HG03439 (cell line): ENCODE measurements at regions not wholly inside any gene's neighbourhood (a gene's known extent, or its start where the extent isn't known, plus 50 kb on each side); places are given as distances from the start of the nearest gene placed in this dataset.
"Not testable (repeated sequence)": the region's sequence is repeated elsewhere in the genome, so short reads cannot be mapped to it uniquely, and the experiment has no call there.

Experiments used
- ATAC-seq: cut with Tn5 transposase; IDR thresholded peaks from one replicate; pipeline ENCODE4 v1.9.1; 2021; ENCODE audit warnings: mild to moderate bottlenecking, moderate library complexity; ENCODE audit not compliant: unreplicated experiment

- no peak for ATAC-seq
These were observed 314.5 kb upstream of the SEMA3C start for GRCh38 chr7:81233208-81233940.

- no peak for ATAC-seq
These were observed 313.4 kb upstream of the SEMA3C start for GRCh38 chr7:81232084-81232799.

- ATAC-seq: no peak
These were observed 312.5 kb upstream of the SEMA3C start for GRCh38 chr7:81231301-81231838.

DNA sequence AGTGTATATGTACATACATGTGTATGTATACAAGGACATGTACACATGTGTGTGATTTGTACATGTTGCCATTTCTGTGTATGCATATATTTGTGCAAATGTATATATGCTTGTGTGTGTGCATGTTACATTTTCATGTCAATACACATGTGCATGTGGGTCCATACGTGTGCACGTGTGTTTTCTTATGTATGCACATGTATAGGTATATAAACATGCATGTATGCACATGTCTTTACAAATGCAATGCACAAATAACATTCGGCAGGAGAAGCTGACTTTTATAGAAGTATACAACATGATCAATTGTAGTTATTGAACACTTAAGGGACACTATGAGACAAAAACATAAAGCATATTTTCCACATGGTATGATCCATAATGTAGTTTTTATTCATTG lies 307.4 kb upstream of the SEMA3C start:
- no peak for ATAC-seq

DNA sequence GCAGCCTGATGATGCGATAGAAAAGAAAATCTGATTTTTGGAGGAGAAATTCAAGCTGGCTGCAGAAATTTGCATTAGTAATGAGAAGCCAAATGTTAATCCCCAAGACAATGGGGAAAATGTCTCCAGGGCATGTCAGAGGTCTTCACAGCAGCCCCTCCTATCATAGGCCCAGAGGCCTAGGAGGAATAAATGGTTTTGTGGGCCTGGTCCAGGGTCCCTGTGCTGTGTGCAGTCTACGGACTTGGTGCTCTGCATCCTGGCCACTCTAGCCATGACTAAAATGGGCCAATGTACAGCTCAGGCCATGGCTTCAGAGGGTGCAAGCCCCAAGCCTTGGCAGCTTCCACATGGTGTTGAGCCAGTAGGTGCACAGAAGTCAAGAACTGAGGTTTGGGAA lies 303.8 kb upstream of the SEMA3C start:
- not testable (repeated sequence) for ATAC-seq

DNA sequence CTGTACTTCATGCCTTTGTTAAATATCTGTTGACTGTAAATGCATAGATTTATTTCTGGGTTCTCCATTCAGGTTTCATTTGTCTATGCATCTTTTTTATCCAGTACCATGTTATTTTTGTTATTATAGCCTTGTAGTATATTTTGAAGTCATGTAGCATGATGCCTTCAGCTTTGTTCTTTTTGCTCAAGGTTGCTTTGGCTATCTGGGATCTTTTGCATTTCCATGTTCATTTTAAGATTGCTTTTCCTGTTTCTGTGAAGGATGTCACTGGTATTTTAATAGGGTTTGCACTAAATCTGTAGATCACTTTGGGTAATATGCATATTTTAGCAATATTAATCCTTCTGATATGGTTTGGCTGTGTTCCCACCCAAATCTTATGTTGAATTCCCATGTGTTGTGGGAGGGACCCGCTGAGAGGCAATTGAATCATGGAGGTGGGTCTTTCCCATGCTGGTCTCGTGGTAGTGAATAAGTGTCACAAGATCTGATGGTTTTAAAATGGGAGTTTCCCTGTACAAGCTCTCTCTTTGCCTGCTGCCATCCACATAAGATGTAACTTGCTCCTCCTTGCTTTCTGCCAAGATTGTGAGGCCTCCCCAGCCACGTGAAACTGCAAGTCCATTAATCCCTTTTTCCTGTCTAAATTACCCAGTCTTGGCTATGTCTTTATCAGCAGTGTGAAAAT lies 302.8 kb upstream of the SEMA3C start:
- ATAC-seq: no peak

DNA sequence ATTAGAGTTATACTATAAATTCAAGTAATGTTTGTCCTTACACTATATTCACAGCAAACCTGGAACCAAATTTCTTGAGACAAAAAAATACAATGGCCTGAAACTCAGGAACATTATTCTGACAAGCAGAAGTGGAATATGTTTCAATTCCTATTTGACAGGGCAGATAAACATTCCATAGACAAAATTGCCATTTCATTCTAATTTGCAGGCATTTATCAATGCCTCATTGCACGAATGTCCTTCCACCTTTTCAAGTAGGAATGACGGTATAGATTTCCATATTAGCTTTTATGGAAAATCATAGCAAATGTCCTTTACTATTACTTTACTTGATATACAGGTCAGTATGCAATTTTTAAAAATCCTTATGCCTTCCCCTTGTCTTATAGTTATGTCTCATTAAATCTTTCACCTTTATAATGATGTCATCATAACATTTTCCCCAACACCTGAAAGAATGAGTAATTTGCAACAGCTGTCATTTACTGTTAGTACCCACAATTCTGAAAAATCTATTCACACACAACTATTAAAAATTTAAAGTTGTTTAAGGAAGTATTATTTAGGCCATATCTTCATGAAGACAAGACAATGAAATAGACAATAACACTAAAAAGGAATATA lies 299.7 kb upstream of the SEMA3C start:
- no peak for ATAC-seq

GRCh38 chr7:81213394-81213793 lies 294.5 kb upstream of the SEMA3C start:
- ATAC-seq: no peak

GRCh38 chr7:81211934-81212320 lies 293.1 kb upstream of the SEMA3C start:
- ATAC-seq: no peak

DNA sequence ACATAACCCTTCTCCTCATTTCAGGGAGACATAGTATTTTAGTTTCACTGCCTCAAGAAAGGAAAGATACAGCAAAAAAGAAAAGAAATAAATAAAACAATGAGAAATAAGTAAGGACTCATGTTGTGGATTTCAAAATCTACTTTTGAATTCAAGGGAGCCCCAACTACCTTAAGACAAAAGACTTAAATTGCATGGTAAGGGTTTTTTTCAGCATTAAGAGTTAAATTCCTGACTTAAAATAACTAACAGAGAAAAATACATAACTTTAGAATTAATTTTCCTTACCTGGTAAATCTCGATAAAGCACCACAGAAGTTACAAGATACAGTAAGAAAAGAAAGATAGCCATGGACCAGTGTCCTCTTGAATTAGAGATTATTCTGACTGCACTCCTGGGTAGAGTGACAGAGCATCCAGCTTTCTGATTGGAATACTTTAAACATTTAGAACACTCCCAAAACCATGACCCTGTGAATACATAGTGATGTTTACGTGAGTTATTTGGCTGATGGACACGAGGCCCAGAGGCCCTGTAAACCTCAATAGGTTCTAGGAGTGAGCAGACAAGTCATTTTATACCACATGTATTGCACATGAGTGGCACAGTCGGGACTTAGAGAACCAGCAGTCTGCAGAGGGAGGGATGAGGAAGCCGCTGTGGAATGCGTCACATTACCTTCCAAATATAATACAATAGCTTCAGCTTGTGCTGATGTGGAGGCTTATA lies 292.5 kb upstream of the SEMA3C start:
- ATAC-seq: no peak

DNA sequence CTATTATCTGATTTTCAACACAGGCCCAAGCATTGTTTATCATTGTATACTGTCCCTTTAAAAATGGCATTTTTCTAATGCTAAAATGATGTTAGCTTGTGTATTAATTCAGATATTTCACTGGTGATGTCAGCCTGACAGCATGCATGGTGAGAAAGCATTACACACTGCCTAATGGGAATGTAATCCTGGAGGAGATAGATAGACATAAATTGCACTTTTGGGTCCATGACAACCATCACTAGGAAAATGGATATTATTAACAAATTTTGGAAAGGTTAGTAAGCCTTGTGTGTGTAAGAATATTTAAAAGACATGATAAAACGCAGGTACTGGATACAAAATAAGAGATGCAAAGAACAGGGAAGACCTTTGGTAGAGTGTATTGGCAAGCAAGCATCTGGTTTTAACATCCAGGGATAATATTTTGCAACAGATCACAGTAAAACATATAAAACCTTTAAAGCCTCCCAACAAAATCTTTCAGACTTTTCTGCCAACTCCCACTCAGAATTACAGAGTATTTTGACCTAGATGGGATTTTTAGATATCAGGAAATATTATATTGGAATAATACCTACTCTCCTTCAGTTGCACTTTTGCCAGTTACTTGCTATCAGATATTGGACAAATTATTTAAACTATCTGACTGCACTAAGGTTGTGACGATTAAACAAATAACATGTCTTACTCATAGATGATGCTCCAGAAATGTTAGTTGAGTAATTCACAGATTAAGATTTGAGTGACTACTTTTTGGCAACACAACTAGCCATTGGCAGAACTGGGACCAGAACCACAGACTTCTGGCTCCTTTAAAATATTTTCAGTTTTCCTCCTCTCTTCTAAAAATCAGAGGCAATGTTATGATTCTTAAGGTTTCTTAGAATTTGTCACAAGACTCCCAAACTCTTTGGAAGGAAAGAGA lies 291.6 kb upstream of the SEMA3C start:
- no peak for ATAC-seq

- no peak for ATAC-seq
These were observed 290.2 kb upstream of the SEMA3C start for GRCh38 chr7:81209059-81209458.

DNA sequence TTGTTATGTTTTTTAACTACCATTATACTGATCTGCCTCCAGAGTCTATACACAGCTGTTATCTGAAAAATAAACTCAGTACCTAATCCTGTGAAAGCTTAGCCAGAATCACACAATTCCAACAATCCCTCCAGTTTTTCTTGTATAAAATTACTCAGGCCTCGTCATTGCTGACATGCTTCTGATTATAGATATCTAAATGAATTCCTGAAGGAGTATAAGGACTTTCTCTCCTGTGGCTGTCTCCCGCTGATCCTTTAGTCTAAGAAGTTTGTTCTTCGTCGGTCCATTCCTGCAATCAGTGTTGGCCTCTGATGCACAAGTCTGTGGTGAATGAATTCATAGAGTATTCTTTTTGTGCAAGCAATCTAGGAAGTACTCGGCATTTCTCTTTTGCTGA lies 288.9 kb upstream of the SEMA3C start:
- ATAC-seq: no peak

DNA sequence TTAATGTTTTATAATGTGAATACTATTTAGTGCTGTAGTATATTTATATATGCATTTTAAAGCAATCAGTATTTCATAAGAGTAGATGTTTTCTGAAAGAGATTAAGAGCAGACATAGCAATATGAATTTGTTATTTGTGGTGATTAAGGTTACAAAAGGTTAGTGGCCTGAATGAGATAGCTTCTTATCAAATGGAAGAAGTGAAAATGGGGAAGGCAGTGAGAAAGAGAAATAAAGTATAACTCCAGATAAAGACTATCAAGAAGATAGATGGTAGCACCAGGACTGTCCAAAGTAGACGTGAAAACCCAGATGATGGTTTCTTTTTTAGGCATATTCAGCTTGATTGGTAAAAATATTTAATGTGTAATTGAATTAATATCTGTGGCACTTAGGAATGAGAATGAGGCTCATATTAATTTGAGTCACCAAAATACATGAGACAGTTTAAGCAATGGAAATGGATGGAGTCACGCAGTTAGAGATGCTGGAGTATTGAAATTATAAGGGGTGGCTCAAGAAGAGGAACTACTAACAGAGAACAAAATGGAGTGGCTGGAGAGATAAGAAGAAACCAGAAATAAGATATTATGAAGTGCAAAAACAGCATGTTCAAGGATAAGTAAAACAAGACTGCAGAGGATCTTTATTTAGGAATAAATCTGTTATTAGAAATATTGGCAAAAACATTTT lies 288.0 kb upstream of the SEMA3C start:
- ATAC-seq: no peak

- ATAC-seq: no peak
These were observed 287.4 kb upstream of the SEMA3C start for GRCh38 chr7:81206217-81206616.

DNA sequence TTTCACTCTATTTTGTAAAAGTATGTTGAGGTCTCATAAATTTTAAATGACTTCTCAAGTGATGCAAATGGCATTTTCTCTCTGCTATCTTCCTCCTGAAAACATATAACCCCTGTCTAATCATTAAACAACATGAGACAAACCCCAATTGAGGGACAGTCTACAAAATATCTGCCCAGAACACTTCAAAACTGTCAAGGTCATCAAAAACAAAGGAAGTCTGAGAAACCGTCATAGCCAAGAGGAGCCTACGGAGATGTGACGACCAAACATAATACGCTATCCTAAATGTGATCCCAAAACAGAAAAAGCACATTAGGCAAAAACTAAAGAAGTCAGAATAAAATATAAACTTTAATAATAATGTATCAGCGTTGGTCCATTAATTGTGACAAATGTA lies 282.3 kb upstream of the SEMA3C start:
- ATAC-seq: no peak

DNA sequence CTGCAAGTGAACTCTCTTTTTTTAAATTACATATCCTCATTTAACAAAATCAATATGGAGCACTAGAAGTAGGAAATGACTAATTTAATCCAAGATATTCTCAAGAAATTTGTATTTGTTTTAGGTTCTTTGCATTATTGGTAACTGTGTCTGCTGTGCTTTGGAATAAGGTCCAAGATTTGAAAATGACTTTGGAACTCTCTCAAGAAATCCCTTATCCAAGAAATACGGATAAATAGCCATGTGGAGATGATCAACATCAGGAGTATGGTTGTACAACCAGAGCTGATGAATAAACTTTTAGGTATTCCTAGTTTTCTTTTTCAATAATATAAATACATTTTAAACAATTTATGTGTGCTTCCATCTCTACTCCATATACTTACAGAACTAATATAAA lies 279.9 kb upstream of the SEMA3C start:
- ATAC-seq: no peak

- no peak for ATAC-seq
These were observed 278.4 kb upstream of the SEMA3C start for GRCh38 chr7:81197266-81197665.

DNA sequence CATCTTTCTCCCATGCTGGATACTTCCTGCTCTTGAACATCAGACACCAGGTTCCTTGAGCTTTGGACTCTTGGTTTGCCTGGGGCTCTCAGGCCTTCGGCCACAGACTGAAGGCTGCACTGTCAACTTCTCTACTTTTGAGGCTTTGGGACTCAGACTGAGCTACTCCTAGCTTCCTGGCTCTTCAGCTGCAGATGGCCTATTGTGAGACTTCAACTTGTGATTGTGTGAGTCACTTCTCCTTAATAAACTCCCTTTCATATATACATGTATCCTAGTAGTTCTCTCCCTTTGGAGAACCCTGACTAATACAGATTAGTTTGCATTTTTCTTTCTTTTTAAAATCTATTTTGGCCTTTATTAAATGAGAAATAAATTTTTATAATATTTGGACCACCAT lies 276.2 kb upstream of the SEMA3C start:
- no peak for ATAC-seq
